OCI-LY1 (cell line): ENCODE measurements at regions not wholly inside any gene's neighbourhood (a gene's known extent, or its start where the extent isn't known, plus 50 kb on each side); places are given as distances from the start of the nearest gene placed in this dataset.

Experiments used
- H2AFZ ChIP-seq: fragments of 200-600 bp; sonication (generic), shearing (Covaris generic); 2 replicates; pipeline ENCODE4 v1.6.0; 2014; ENCODE audit warnings: antibody characterized with exemption, mild to moderate bottlenecking, low read length
- H3F3A ChIP-seq: fragments of 200-600 bp; sonication (generic), shearing (Covaris generic); 2 replicates; pipeline ENCODE4 v1.6.0; 2014; ENCODE audit warnings: mild to moderate bottlenecking, antibody characterized with exemption, low read length, moderate library complexity; ENCODE audit not compliant: insufficient read depth
- H3K27ac ChIP-seq: fragments of 200-600 bp; sonication (generic); 2 replicates; pipeline ENCODE4 v1.5.1; 2014; ENCODE audit warnings: low read length, mixed run types, mild to moderate bottlenecking, low read depth; ENCODE audit not compliant: poor library complexity, severe bottlenecking
- H3K27me3 ChIP-seq: fragments of 200-600 bp; sonication (generic); 2 replicates; pipeline ENCODE4 v1.6.0; 2014; ENCODE audit warnings: antibody characterized with exemption, mild to moderate bottlenecking, low read length, moderate library complexity; ENCODE audit not compliant: insufficient read depth
- H3K36me3 ChIP-seq: fragments of 200-600 bp; sonication (generic); 2 replicates; pipeline ENCODE4 v1.6.1; 2014; ENCODE audit warnings: mild to moderate bottlenecking, antibody characterized with exemption, low read length, moderate library complexity, mixed read lengths; ENCODE audit not compliant: insufficient read depth
- H3K4me1 ChIP-seq: fragments of 200-600 bp; sonication (generic); 2 replicates; pipeline ENCODE4 v1.5.1; 2014; ENCODE audit warnings: mild to moderate bottlenecking, low read length, moderate library complexity; ENCODE audit not compliant: insufficient read depth, severe bottlenecking
- H3K4me2 ChIP-seq: fragments of 200-600 bp; sonication (generic), shearing (Covaris generic); 2 replicates; pipeline ENCODE4 v1.6.1; 2014; ENCODE audit warnings: low read length
- H3K4me3 ChIP-seq: fragments of 200-600 bp; sonication (generic); 2 replicates; pipeline ENCODE4 v1.5.1; 2014; ENCODE audit warnings: low read length, low read depth, mild to moderate bottlenecking, mixed read lengths; ENCODE audit not compliant: poor library complexity, severe bottlenecking
- H3K79me2 ChIP-seq: fragments of 200-600 bp; shearing (Covaris generic); 2 replicates; pipeline ENCODE4 v1.6.1; 2016; ENCODE audit warnings: mixed run types, low read length, mixed read lengths; ENCODE audit not compliant: insufficient read depth
- H3K9ac ChIP-seq: fragments of 200-600 bp; sonication (generic), shearing (Covaris generic); 2 replicates; pipeline ENCODE4 v1.6.1; 2014; ENCODE audit warnings: mild to moderate bottlenecking, low read length, mixed read lengths
- H3K9me2 ChIP-seq: fragments of 200-600 bp; sonication (generic), shearing (Covaris generic); 2 replicates; pipeline ENCODE4 v1.6.1; 2014; ENCODE audit warnings: low read depth, mild to moderate bottlenecking, low read length, mixed read lengths
- H3K9me3 ChIP-seq: fragments of 200-600 bp; shearing (Covaris generic); 2 replicates; pipeline ENCODE4 v1.6.1; 2014; ENCODE audit warnings: low read length, mixed read lengths
- H4K20me1 ChIP-seq: fragments of 200-600 bp; sonication (generic), shearing (Covaris generic); 2 replicates; pipeline ENCODE4 v1.6.0; 2016; ENCODE audit warnings: mild to moderate bottlenecking, low read length; ENCODE audit not compliant: insufficient read depth
- CTCF ChIP-seq: fragments of 200-600 bp; sonication (generic), shearing (Covaris generic); IDR thresholded peaks from 2 replicates; pipeline ENCODE4 v1.5.1; 2017; ENCODE audit warnings: mild to moderate bottlenecking, antibody characterized with exemption, low read length, moderate library complexity, mixed read lengths
- EZH2 ChIP-seq: fragments of 200-600 bp; sonication (generic), shearing (Covaris generic); IDR thresholded peaks from 2 replicates; pipeline ENCODE4 v1.8.0; 2017; ENCODE audit warnings: borderline replicate concordance, mixed run types, mild to moderate bottlenecking, antibody characterized with exemption, low read length, moderate library complexity, mixed read lengths

DNA sequence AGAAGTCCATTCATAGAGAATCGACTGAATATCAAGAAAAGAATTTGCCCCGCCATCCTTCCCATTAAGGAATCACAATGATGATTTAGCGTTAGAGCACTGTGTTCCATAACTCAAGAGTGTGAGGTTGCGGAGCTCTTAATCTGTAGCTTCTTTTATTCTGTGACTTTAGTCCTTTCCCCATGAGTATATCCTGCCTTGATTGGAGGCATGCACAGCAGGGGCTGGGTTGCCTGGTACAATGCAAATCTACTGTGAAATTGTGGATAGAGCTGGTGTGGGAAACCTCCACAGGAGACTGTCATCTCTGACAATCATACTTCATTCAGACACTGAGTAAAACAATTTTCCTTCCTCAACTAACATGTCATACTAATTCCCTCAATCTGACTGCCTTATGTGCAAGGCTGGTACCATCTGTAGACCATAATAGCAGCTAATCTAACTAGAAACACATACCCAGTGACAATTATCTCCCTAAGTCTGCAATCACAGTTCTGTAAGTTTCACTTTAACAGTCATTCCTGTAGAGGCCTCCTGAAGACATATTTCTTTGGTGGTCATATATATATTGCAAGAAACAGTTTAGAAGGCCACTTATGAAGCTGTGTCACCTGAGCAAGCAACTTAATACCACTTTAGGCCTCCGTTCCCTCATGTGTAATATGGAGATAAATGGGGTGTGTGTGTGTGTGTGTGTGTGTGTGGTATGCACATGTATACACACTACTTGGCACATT, 355.2 kb upstream of the FAM241A start:
- H3K27me3 ChIP-seq, result no peaks in the 10 kb centered on the region
- no peaks in the 10 kb centered on the region for H4K20me1 ChIP-seq
- H3K4me2 ChIP-seq, result no peak overlapping the region
- no peak overlapping the region for H2AFZ ChIP-seq
- H3K9ac ChIP-seq, result no peak overlapping the region
- TF ChIP-seq CTCF (no peak), EZH2 (no peak)
- no peaks in the 10 kb centered on the region for H3K9me2 ChIP-seq
- H3K4me3 ChIP-seq, result no peak overlapping the region
- no peaks in the 10 kb centered on the region for H3F3A ChIP-seq
- H3K79me2 ChIP-seq, result no peaks in the 10 kb centered on the region
- H3K36me3 ChIP-seq, result no peaks in the 10 kb centered on the region
- no peaks in the 10 kb centered on the region for H3K4me1 ChIP-seq
- no peaks in the 10 kb centered on the region for H3K9me3 ChIP-seq
- H3K27ac ChIP-seq, result no peak overlapping the region

DNA sequence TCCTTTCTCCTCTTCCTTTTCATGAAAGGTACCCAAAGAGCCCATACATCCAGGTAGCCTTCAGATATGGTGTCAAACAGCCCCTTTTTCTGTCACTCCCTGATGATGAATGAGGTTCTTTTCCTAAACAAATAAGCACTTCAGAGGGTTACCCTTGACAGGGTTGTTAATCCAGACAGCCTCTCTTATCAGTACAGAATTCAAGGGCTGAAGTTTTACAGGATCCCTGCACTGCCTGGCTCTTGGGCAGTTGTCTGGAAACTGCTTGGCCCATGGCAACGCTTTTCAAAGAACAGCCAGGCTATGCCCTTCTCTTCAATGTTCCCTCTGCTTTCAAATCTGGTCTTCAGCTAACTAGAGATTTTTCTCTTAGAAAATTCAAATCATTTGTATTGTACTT, 352.6 kb upstream of the FAM241A start:
- Histone ChIP-seq H3K4me2 (no peak overlapping the region), H3K9ac (no peak overlapping the region), H2AFZ (no peak overlapping the region), H3K27me3 (no peaks in the 10 kb centered on the region), H3K4me3 (no peak overlapping the region), H3K9me3 (no peaks in the 10 kb centered on the region), H3K79me2 (no peaks in the 10 kb centered on the region), H4K20me1 (no peaks in the 10 kb centered on the region), H3K4me1 (no peaks in the 10 kb centered on the region), H3K27ac (no peak overlapping the region), H3F3A (no peaks in the 10 kb centered on the region), H3K36me3 (no peaks in the 10 kb centered on the region), H3K9me2 (no peaks in the 10 kb centered on the region)
- no peak for TF ChIP-seq CTCF
- no peak for TF ChIP-seq EZH2

DNA sequence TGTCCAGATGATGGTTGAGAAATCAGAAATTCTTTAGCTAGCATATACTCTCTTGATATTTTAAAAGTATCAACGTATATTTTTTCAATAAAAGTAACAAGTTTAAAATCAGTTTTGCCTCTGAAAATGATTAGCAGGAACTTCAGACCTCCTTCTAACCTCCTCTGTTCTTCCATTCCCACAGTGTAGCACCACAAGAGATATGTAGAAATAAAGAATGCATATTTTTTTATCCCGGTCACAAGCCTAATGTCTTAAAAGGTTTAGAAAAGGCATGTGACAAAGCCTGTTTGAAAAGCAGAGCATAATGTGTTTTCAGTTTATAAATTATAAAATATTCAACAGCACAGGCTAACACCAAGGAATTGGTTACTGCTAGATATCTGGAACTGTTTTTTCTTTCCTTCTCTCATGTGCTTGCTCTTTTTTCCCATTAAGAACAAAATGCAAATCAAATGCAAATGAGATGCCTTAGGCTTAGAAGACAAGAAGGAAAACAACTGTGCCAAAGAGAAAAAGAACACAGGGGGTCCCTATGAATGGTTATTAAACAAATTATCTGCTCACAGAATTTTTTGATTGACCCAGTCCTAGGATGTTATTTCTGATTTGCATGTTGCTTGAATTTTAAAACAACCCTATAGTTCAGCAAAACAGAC, 351.7 kb upstream of the FAM241A start:
- no peak overlapping the region for H3K27ac ChIP-seq
- H3K9ac ChIP-seq, result no peak overlapping the region
- no peaks in the 10 kb centered on the region for H3K4me1 ChIP-seq
- no peaks in the 10 kb centered on the region for H3K79me2 ChIP-seq
- TF ChIP-seq EZH2 (no peak), CTCF (no peak)
- no peak overlapping the region for H3K4me2 ChIP-seq
- no peaks in the 10 kb centered on the region for H3F3A ChIP-seq
- H4K20me1 ChIP-seq, result no peaks in the 10 kb centered on the region
- H3K4me3 ChIP-seq, result no peak overlapping the region
- H2AFZ ChIP-seq, result no peak overlapping the region
- no peaks in the 10 kb centered on the region for H3K36me3 ChIP-seq
- no peaks in the 10 kb centered on the region for H3K9me3 ChIP-seq
- H3K27me3 ChIP-seq, result no peaks in the 10 kb centered on the region
- H3K9me2 ChIP-seq, result no peaks in the 10 kb centered on the region
